Liver (tissue), 3 donors: ENCODE measurements at regions not wholly inside any gene's neighbourhood (a gene's known extent, or its start where the extent isn't known, plus 50 kb on each side); places are given as distances from the start of the nearest gene placed in this dataset.

ENCODE experiments used
- CTCF ChIP-seq: fragments of 150-350 bp; IDR thresholded peaks from 2 replicates; pipeline ENCODE4 v1.5.1; 2017; ENCODE audit warnings: improper control_type of control experiment, low read depth, low read length; ENCODE audit not compliant: missing input control
- GABPA ChIP-seq, 2 donors: IDR thresholded peaks in 1 of 2; conservative IDR thresholded peaks in 1 of 2; 2 replicates each; pipeline ENCODE4 v1.6.1; 2016; ENCODE audit warnings: antibody characterized with exemption in 2 of 2, mild to moderate bottlenecking in 1 of 2, moderate library complexity in 1 of 2
- HNF4A ChIP-seq, 2 donors: conservative IDR thresholded peaks; 2 replicates each; pipeline ENCODE4 v1.6.1; 2016; ENCODE audit warnings: antibody characterized with exemption in 2 of 2, mild to moderate bottlenecking in 2 of 2
- JUND ChIP-seq, 2 donors: IDR thresholded peaks; 2 replicates each; pipeline ENCODE4 v1.6.1; 2016; ENCODE audit warnings: antibody characterized with exemption in 2 of 2
- RAD21 ChIP-seq, 2 donors: IDR thresholded peaks; 2 replicates each; pipeline ENCODE4 v1.6.1; 2016; ENCODE audit warnings: antibody characterized with exemption in 2 of 2, mild to moderate bottlenecking in 2 of 2
- REST ChIP-seq: IDR thresholded peaks from 2 replicates; pipeline ENCODE4 v1.6.1; 2016; ENCODE audit warnings: antibody characterized with exemption, mild to moderate bottlenecking
- SP1 ChIP-seq: IDR thresholded peaks from 2 replicates; pipeline ENCODE4 v1.6.1; 2018; ENCODE audit warnings: antibody characterized with exemption, mild to moderate bottlenecking
- TAF1 ChIP-seq: conservative IDR thresholded peaks from 2 replicates; pipeline ENCODE4 v1.6.1; 2016; ENCODE audit warnings: antibody characterized with exemption, mild to moderate bottlenecking
- donor health status: healthy.
- donor health status: healthy.

GRCh38 chr18:71887509-71887908, 656.6 kb downstream of the CBLN2 start:
- TF ChIP-seq HNF4A (conservative IDR thresholded peaks at IDR 0.05) = no peak
- TF ChIP-seq RAD21 (IDR thresholded peaks at IDR 0.05) = no peak
- TF ChIP-seq CTCF = no peak
- TF ChIP-seq JUND (IDR thresholded peaks at IDR 0.05) = no peak
- no peak for TF ChIP-seq REST
- TF ChIP-seq GABPA (IDR thresholded peaks at IDR 0.05 in 1 of 2, conservative IDR thresholded peaks at IDR 0.05 in 1 of 2) = no peak
- no peak for TF ChIP-seq SP1
- no peak for TF ChIP-seq TAF1
